Psoas muscle (tissue), 7 donors: ENCODE measurements at regions not wholly inside any gene's neighbourhood (a gene's known extent, or its start where the extent isn't known, plus 50 kb on each side); places are given as distances from the start of the nearest gene placed in this dataset.

Source experiments
- ATAC-seq, 4 donors: fragments of 200-7000 bp; cut with Tn5 transposase; one replicate each; pipeline ENCODE4 v1.9.1; 2020; ENCODE audit warnings: moderate library complexity in 3 of 4, mild to moderate bottlenecking in 2 of 4
- DNase-seq, 2 donors: peaks; one replicate each; pipeline ENCODE4 v3.0.0-alpha.2; 2020
- H3K27ac ChIP-seq: fragments of 200-600 bp; one replicate; pipeline ENCODE4 v1.8.0; 2022
- H3K27me3 ChIP-seq, 3 donors: fragments of 200-600 bp in 1 of 3; one replicate each; pipeline versions ENCODE4 v1.6.1 to v1.8.0; 2013 to 2022; ENCODE audit warnings: low read length in 2 of 3, mild to moderate bottlenecking in 2 of 3, moderate library complexity in 1 of 3; ENCODE audit not compliant: insufficient read depth in 3 of 3
- H3K36me3 ChIP-seq, 2 donors: fragments of 200-600 bp in 1 of 2; one replicate each; pipeline versions ENCODE4 v1.6.1 to v1.8.0; 2013 to 2022; ENCODE audit warnings: low read depth in 1 of 2, mild to moderate bottlenecking in 1 of 2, moderate library complexity in 1 of 2; ENCODE audit not compliant: insufficient read depth in 1 of 2
- H3K4me1 ChIP-seq: fragments of 200-600 bp; one replicate; pipeline ENCODE4 v1.8.0; 2022
- H3K4me3 ChIP-seq: fragments of 200-600 bp; one replicate; pipeline ENCODE4 v1.8.0; 2022; ENCODE audit warnings: mild to moderate bottlenecking
- H3K9me3 ChIP-seq: fragments of 200-600 bp; one replicate; pipeline ENCODE4 v1.8.0; 2022
- CTCF ChIP-seq: fragments of 200-600 bp; IDR thresholded peaks from one replicate; pipeline ENCODE4 v1.8.0; 2022; ENCODE audit warnings: antibody characterized with exemption
- WGBS, 3 donors: extraction: QIAGEN DNeasy Blood & Tissue Kit; methylation state at CpG; one replicate each; pipeline versions ENCODE4 v1.1.6 to v1.1.7; 2013; 5-methylcytosine and 5-hydroxymethylcytosine counted together
- intact Hi-C, 2 donors: fragments of 100-400 bp; cut with DNase I; formaldehyde crosslinking; loops; one replicate each; pipeline versions ENCODE4 v1.11.0 to v1.14.2; 2022
- donor health status: healthy with polysubstance abuse.
- donor health status: DM: no; HTN: no; CAD: no; lungs with moderate emphysema.
- donor health status: Bipolar disorder and iron deficiency.
- donor health status: healthy.
- donor health status: DM: yes; HTN: yes; CAD: no.
- donor health status: DM: no; HTN: no; CAD: no.
- donor health status: DM: yes; HTN: yes; CAD: no.

- intact Hi-C loops, result no loop called here
- no peak for ATAC-seq
- DNase-seq, result no peak
- no peaks in the 10 kb centered on the region for H3K9me3 ChIP-seq
- H3K36me3 ChIP-seq, result no peaks in the 10 kb centered on the region
- no peaks in the 10 kb centered on the region for H3K4me1 ChIP-seq
- no peak for TF ChIP-seq CTCF
- H3K27me3 ChIP-seq, result no peaks in the 10 kb centered on the region
- no peak overlapping the region for H3K27ac ChIP-seq
- no peak overlapping the region for H3K4me3 ChIP-seq
Observed at GRCh38 chr1:195828325-195828724, 779.9 kb downstream of the KCNT2 start.

GRCh38 chr1:195820925-195821324 is 787.3 kb downstream of the KCNT2 start:
- Histone ChIP-seq H3K27me3 (no peaks in the 10 kb centered on the region), H3K36me3 (no peaks in the 10 kb centered on the region), H3K4me1 (no peaks in the 10 kb centered on the region), H3K4me3 (no peak overlapping the region), H3K27ac (no peak overlapping the region), H3K9me3 (peaks cover 5% of the 10 kb centered on the region)
- 77 to 91% (median 89%) methylated on average over 3 of the region's 3 CpGs for WGBS, 3 donors
- ATAC-seq (no peak), DNase-seq (no peak)
- TF ChIP-seq CTCF, result no peak
- intact Hi-C loops, result no loop called here

GRCh38 chr1:195806060-195806459 is 802.2 kb downstream of the KCNT2 start:
- ATAC-seq (no peak), DNase-seq (no peak)
- Histone ChIP-seq H3K9me3 (peaks cover 1% of the 10 kb centered on the region), H3K27me3 (no peaks in the 10 kb centered on the region), H3K4me3 (no peak overlapping the region), H3K4me1 (no peaks in the 10 kb centered on the region), H3K36me3 (no peaks in the 10 kb centered on the region), H3K27ac (no peak overlapping the region)
- WGBS, 3 donors, result 62 to 86% (median 83%) methylated on average over 2 of the region's 2 CpGs
- intact Hi-C loops, result no loop called here
- TF ChIP-seq CTCF, result no peak

GRCh38 chr1:195804547-195804946 is 803.7 kb downstream of the KCNT2 start:
- no peak for ATAC-seq

More at GRCh38 chr1:195804547-195804946, 803.7 kb downstream of the KCNT2 start:
- DNase-seq, result no peak
- H3K27me3 ChIP-seq, result no peaks in the 10 kb centered on the region
- H3K36me3 ChIP-seq, result no peaks in the 10 kb centered on the region
- H3K9me3 ChIP-seq, result peaks cover 4% of the 10 kb centered on the region
- no peak for TF ChIP-seq CTCF
- H3K4me1 ChIP-seq, result no peaks in the 10 kb centered on the region
- intact Hi-C loops, result no loop called here
- no peak overlapping the region for H3K4me3 ChIP-seq
- H3K27ac ChIP-seq, result no peak overlapping the region
